T-cell (primary cell): ENCODE measurements at regions not wholly inside any gene's neighbourhood (a gene's known extent, or its start where the extent isn't known, plus 50 kb on each side); places are given as distances from the start of the nearest gene placed in this dataset.

Experiments used
- ATAC-seq, 4 experiments: fragments of 200-7000 bp in 3 of 4; fragments of 150-1000 bp in 1 of 4; cut with Tn5 transposase; replicated peaks in 1 of 4; 1 replicate in 3 of 4; 2 replicates in 1 of 4; pipeline ENCODE4 v1.10.0; 2021; ENCODE audit warnings: moderate library complexity in 3 of 4, mild to moderate bottlenecking in 2 of 4, moderate number of reproducible peaks in 1 of 4
- CTCF ChIA-PET, 2 donors: fragments of 300-600 bp; sonication (Branson Sonifier 250); formaldehyde crosslinking; loops; one replicate each; lab custom pipeline; 2022; ENCODE audit warnings: antibody characterized with exemption in 2 of 2; lab: Charles Lee
- POLR2A ChIA-PET, 2 donors: fragments of 300-600 bp; sonication (Branson Sonifier 250); formaldehyde crosslinking; loops; one replicate each; lab custom pipeline; 2022; ENCODE audit warnings: antibody characterized with exemption in 2 of 2; lab: Charles Lee
- DNase-seq, 35 experiments: peaks; one replicate each; pipeline versions ENCODE4 v3.0.0 to v3.0.0-alpha.2; 2013 to 2023
- H3K27ac ChIP-seq: one replicate; pipeline ENCODE4 v1.5.1; 2013; ENCODE audit warnings: low read length
- H3K27me3 ChIP-seq, 2 experiments: replicated peaks in 1 of 2; 1 replicate in 1 of 2; 2 replicates in 1 of 2; pipeline versions ENCODE4 v1.6.1 to v1.7.0; 2013; ENCODE audit warnings: low read length in 1 of 2, mixed read lengths in 1 of 2; ENCODE audit not compliant: control insufficient read depth in 2 of 2, insufficient read depth in 2 of 2; ENCODE audit errors: extremely low read depth in 1 of 2
- H3K36me3 ChIP-seq, 2 donors: 1 replicate in 1 of 2; 2 replicates in 1 of 2; pipeline versions ENCODE4 v1.6.1 to v1.7.0; 2013; ENCODE audit warnings: low read length in 1 of 2; ENCODE audit not compliant: control insufficient read depth in 2 of 2, insufficient read depth in 1 of 2; ENCODE audit errors: extremely low read depth in 1 of 2
- H3K4me1 ChIP-seq, 2 experiments: 1 replicate in 1 of 2; 2 replicates in 1 of 2; pipeline versions ENCODE4 v1.6.1 to v1.7.0; 2013; ENCODE audit warnings: low read length in 2 of 2, mixed read lengths in 1 of 2; ENCODE audit not compliant: insufficient read depth in 2 of 2, control insufficient read depth in 1 of 2; ENCODE audit errors: extremely low read depth in 1 of 2
- H3K4me3 ChIP-seq, 2 donors: 1 replicate in 1 of 2; 2 replicates in 1 of 2; pipeline versions ENCODE4 v1.5.1 to v1.7.0; 2013; ENCODE audit warnings: mild to moderate bottlenecking in 2 of 2, low read length in 1 of 2, moderate library complexity in 1 of 2; ENCODE audit not compliant: control insufficient read depth in 1 of 2; ENCODE audit errors: extremely low read depth in 1 of 2
- H3K9me3 ChIP-seq: 2 replicates; pipeline ENCODE4 v1.7.0; 2013
- H3K27ac Mint-ChIP-seq, 2 donors: one replicate each; pipeline ENCODE4 v1.8.0; 2020 to 2021; ENCODE audit warnings: mild to moderate bottlenecking in 2 of 2, mixed read lengths in 2 of 2
- H3K27me3 Mint-ChIP-seq, 2 donors: one replicate each; pipeline ENCODE4 v1.8.0; 2021 to 2022; ENCODE audit warnings: mixed read lengths in 2 of 2
- H3K36me3 Mint-ChIP-seq: one replicate; pipeline ENCODE4 v1.8.0; 2021; ENCODE audit warnings: mixed read lengths
- H3K4me1 Mint-ChIP-seq, 3 donors: one replicate each; pipeline ENCODE4 v1.8.0; 2020 to 2022; ENCODE audit warnings: mixed read lengths in 3 of 3, mild to moderate bottlenecking in 1 of 3
- H3K4me3 Mint-ChIP-seq, 3 donors: one replicate each; pipeline ENCODE4 v1.8.0; 2020 to 2022; ENCODE audit warnings: mild to moderate bottlenecking in 3 of 3, mixed read lengths in 3 of 3, moderate library complexity in 3 of 3
- H3K9me3 Mint-ChIP-seq, 3 donors: one replicate each; pipeline ENCODE4 v1.8.0; 2020 to 2022; ENCODE audit warnings: mixed read lengths in 3 of 3
- WGBS: methylation state at CpG from one replicate; pipeline ENCODE4 v1.1.5; 2013; ENCODE audit warnings: missing lambda C conversion rate; ENCODE audit not compliant: insufficient coverage; 5-methylcytosine and 5-hydroxymethylcytosine counted together

DNA sequence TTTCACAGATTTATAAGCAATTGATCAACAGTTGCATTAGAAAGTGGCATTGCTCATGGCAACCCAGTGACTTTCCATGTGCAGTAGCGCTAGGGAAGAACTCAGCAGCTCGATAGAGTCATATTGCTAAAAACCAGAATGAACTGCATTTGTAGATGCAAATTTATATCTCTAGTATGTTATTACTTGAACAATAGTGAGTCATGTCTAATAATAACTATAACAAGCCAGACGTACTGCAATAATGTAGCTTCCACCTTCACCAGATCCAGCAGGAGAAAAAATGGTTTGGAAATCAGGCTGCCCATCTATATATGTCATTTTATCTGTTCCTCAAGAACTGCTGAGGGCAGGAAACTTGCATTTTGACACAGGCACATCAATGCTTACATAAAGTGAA, 66.5 kb upstream of the FIGN start:
- H3K27me3 ChIP-seq = no peaks in the 10 kb centered on the region
- no peaks in the 10 kb centered on the region for H3K27me3 Mint-ChIP-seq

DNA sequence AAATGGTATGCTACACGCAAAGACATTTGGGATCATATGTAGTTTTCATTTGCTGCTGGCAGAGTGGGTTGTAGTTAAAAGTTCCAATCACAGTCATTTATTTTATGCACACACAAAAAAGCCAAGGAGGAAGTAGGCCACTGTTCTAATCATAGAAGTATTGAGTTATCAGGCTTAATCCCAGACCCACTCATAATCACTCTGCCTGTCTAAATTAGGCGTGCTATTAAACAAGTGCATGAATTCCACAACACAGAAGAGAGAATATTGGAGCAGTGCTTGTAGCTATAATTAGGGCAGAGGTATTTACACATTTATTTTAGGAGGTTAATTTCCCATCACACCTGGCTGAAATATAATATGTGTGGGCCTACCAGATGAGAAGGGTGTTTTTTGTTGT, 65.7 kb upstream of the FIGN start:
- Histone ChIP-seq H3K27me3 (no peaks in the 10 kb centered on the region), H3K9me3 (no peaks in the 10 kb centered on the region), H3K27ac (no peak overlapping the region), H3K4me3 (no peak overlapping the region), H3K36me3 (no peaks in the 10 kb centered on the region), H3K4me1 (no peaks in the 10 kb centered on the region)
- WGBS = no CpG with 5 or more reads among the region's 2 CpGs
- H3K36me3 Mint-ChIP-seq = no peaks in the 10 kb centered on the region
- no peaks in the 10 kb centered on the region for H3K27me3 Mint-ChIP-seq
- ChIA-PET POLR2A (no interaction called here), CTCF (no interaction called here)
- H3K9me3 Mint-ChIP-seq = peaks cover 0 to 7% (median 4%) of the 10 kb centered on the region in 3 donors
- H3K4me3 Mint-ChIP-seq = no peak overlapping the region
- no peaks in the 10 kb centered on the region for H3K4me1 Mint-ChIP-seq
- no peak for ATAC-seq
- DNase-seq = no peak
- H3K27ac Mint-ChIP-seq = no peak overlapping the region

More for the DNA sequence above, 66.5 kb upstream of the FIGN start:
- no peak overlapping the region for H3K27ac ChIP-seq
- 80% methylated on average over 1 of the region's 3 CpGs for WGBS
- no peaks in the 10 kb centered on the region for H3K4me1 ChIP-seq
- no peak overlapping the region for H3K4me3 Mint-ChIP-seq
- H3K9me3 ChIP-seq = no peaks in the 10 kb centered on the region
- ATAC-seq (no peak), DNase-seq (no peak)
- no peak overlapping the region for H3K27ac Mint-ChIP-seq
- ChIA-PET POLR2A (no interaction called here), CTCF (interaction anchor here in 1 of 2 donors (0.5 to 0.6 kb wide), 2 partner anchors 10 to 26 kb away, joined by 3 to 6 read pairs; no protein-coding TSS in a partner anchor)
- H3K9me3 Mint-ChIP-seq = peaks cover 0 to 7% (median 4%) of the 10 kb centered on the region in 3 donors
- no peaks in the 10 kb centered on the region for H3K36me3 Mint-ChIP-seq
- no peak overlapping the region for H3K4me3 ChIP-seq
- no peaks in the 10 kb centered on the region for H3K36me3 ChIP-seq
- no peaks in the 10 kb centered on the region for H3K4me1 Mint-ChIP-seq

DNA sequence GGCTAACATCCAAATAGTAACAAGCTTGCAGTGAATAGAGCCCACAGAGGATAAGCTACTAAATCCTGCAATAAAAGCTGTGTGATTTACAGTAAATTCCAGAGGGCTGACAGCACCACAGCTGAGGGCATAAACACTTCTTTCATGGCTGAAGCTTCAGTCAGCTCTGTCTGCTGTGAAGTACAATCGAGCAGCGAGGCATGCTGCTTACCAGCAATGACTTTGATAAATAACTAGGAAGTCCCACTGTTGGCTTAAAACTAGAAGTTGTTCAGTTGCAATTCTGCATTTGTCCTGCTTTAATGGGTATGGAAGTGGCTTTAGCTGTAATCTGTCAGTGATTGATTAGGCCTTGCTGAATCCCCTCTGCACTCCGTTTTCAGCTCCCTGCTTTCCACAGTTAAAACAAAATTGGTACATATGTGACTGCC, 65.2 kb upstream of the FIGN start:
- H3K9me3 ChIP-seq = no peaks in the 10 kb centered on the region
- WGBS = 30% methylated on average over 2 of the region's 3 CpGs
- no peaks in the 10 kb centered on the region for H3K36me3 Mint-ChIP-seq
- H3K36me3 ChIP-seq = no peaks in the 10 kb centered on the region
- POLR2A ChIA-PET = no interaction called here
- no peak overlapping the region for H3K27ac Mint-ChIP-seq
- no peak overlapping the region for H3K4me3 ChIP-seq
- H3K27me3 Mint-ChIP-seq = no peaks in the 10 kb centered on the region
- H3K4me3 Mint-ChIP-seq = no peak overlapping the region
- H3K9me3 Mint-ChIP-seq = peaks cover 0 to 7% (median 4%) of the 10 kb centered on the region in 3 donors
- CTCF ChIA-PET = no interaction called here
- no peak overlapping the region for H3K27ac ChIP-seq
- DNase-seq (no peak), ATAC-seq (no peak)
- no peaks in the 10 kb centered on the region for H3K4me1 ChIP-seq
- H3K27me3 ChIP-seq = no peaks in the 10 kb centered on the region
- H3K4me1 Mint-ChIP-seq = no peaks in the 10 kb centered on the region

DNA sequence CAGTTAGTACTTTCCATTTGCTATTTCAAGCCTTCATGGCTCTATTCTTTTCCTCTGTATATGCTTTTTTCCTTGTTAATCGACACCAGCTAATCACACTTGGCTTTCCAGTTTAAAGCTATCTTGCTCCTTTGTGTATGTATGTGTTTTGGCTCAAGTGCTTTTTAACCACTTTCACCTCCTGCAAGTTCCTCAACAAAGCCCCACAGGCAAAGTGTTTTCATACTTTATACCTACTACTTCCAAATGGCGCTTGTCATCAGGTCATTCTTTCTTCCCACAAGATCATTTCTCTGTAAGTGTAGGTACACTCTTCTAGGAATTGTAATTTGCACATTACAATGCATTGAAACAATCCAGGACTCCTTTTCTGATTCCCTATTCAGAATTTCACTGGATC, 64.0 kb upstream of the FIGN start:
- ATAC-seq (no peak), DNase-seq (no peak)
- no peaks in the 10 kb centered on the region for H3K36me3 ChIP-seq
- H3K9me3 ChIP-seq = no peaks in the 10 kb centered on the region
- H3K4me1 ChIP-seq = no peaks in the 10 kb centered on the region
- no peaks in the 10 kb centered on the region for H3K27me3 ChIP-seq
- Mint-ChIP-seq H3K4me3 (no peak overlapping the region), H3K9me3 (peaks cover 4 to 9% (median 7%) of the 10 kb centered on the region in 3 donors), H3K27ac (no peak overlapping the region), H3K36me3 (no peaks in the 10 kb centered on the region), H3K27me3 (no peaks in the 10 kb centered on the region), H3K4me1 (no peaks in the 10 kb centered on the region)
- H3K27ac ChIP-seq = no peak overlapping the region
- WGBS = no CpG with 5 or more reads among the region's 2 CpGs
- no peak overlapping the region for H3K4me3 ChIP-seq
- ChIA-PET CTCF (no interaction called here), POLR2A (no interaction called here)

DNA sequence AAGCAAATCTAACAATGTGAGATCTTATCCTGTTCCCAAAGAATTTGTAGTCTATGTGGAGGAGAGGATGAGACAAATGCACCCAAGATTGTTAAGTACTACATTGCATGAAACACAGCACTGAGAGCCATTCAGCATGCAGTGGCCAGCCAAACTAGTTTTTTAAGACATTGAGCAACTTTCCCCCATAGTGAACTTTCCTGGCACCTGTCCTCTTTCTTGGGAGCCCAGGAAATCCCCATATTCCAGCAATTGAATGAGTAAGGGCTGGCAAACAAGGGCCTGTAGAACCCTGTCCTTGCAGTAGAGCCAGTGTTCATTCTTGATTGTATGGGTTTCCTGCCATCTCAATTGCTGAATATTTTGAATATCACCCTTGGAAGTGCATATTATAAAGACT, 58.8 kb upstream of the FIGN start:
- Histone ChIP-seq H3K4me1 (no peaks in the 10 kb centered on the region), H3K4me3 (no peak overlapping the region), H3K36me3 (no peaks in the 10 kb centered on the region), H3K27ac (no peak overlapping the region), H3K27me3 (no peaks in the 10 kb centered on the region), H3K9me3 (no peaks in the 10 kb centered on the region)
- DNase-seq = no peak
- no peaks in the 10 kb centered on the region for H3K27me3 Mint-ChIP-seq
- no peak overlapping the region for H3K27ac Mint-ChIP-seq
- no peaks in the 10 kb centered on the region for H3K36me3 Mint-ChIP-seq
- ChIA-PET POLR2A (no interaction called here), CTCF (interaction anchor here in 1 of 2 donors (0.6 kb wide), 1 partner anchor 18 kb away, joined by 3 read pairs; no protein-coding TSS in a partner anchor)
- H3K4me3 Mint-ChIP-seq = no peak overlapping the region
- H3K4me1 Mint-ChIP-seq = no peaks in the 10 kb centered on the region
- ATAC-seq = no peak
- peaks cover 12 to 22% (median 17%) of the 10 kb centered on the region in 3 donors for H3K9me3 Mint-ChIP-seq
